NCI-H2171 (cell line): ENCODE measurements at regions not wholly inside any gene's neighbourhood (a gene's known extent, or its start where the extent isn't known, plus 50 kb on each side); places are given as distances from the start of the nearest gene placed in this dataset.
"Not testable (repeated sequence)": the region's sequence is repeated elsewhere in the genome, so short reads cannot be mapped to it uniquely, and the experiment has no call there.

Experiments used
- DNase-seq: peaks from one replicate; lab custom pipeline; 2025; lab: John Stamatoyannopoulos, UW

DNA sequence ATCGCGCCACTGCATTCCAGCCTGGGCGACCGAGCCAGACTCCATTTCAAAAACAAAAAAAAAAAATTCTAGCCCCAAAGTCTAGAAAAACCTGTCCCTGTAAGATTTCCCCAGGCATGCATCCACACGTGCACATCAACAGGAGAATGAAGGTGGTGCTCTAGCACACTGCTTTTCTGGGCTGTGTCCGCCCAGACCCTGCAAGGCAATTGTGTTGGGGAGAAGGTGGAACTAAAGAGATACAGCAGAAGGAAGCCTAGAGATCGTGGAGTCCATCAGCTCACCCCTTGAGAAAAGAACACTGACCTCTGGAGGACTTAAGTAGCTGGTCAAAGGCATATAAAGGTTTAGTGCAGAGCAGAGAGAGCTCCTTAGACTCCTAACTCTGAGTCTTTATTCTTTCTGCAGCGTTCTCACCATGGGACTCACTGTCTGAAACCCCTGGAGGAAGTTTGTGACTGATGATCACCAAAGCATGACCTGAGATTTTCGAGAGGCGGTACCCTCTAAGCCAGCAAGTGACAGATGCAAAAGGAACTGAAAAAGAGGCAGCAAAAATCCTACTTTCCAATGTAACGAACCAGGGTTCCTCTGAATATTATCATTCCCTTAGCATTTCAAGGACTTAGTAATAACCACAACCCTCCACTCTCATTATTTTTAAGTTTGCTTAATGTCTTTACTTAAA is 179.8 kb downstream of the MEX3B start:
- DNase-seq: no peak

DNA sequence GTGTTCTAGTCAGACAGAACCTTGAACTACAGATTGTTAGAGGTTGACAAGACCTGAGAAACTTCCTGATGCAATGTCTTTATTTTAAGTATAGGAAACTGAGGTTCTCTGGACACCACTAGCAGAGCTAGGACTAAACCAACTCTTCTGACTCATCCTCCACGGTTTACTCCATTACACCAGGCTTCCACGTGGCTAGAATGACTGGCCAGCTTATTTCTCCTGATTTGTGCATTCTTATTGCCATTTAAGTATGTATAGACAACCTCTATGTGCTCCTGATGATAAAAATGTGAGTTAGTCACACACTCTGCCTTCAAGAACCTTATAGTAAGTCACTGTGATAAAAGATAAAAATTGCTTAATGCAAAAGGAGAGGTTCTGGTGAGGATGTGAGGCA is 182.7 kb downstream of the MEX3B start:
- no peak for DNase-seq

DNA sequence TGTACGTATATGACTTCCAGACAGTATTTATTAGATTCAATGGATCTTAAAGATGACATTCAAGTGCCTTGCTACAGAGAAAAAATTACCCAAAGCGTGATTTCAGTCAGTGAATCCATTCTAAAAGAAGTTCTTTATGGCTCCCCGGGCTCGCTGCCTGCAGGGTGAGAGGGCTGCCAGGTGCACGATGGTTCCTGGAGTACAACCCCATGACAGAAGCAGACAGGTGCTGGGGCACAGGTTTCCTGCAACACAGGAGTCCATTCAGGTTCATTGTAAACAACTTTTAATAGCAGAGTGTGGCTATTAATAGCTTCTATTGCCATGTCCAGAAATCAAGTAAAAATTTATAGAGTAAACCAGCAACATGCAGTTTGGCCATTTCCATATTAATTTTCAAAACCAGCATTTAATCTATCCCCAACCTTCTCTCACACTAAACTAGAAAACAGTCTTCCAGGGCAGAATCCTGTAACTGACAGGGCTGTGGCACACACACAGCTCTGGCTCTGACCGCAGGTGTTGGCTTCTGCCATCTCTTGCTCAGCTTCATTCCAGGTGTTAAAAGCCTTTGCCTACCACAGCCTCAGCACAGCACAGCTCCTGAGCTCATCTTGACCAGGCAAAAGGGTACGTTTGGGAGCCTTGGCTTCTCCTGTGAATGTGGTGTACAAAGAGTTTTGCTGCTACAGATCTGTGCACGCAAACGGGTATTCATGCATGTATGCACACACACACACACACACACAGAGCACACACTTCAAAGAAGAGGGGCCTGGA is 185.9 kb downstream of the MEX3B start:
- DNase-seq: no peak

DNA sequence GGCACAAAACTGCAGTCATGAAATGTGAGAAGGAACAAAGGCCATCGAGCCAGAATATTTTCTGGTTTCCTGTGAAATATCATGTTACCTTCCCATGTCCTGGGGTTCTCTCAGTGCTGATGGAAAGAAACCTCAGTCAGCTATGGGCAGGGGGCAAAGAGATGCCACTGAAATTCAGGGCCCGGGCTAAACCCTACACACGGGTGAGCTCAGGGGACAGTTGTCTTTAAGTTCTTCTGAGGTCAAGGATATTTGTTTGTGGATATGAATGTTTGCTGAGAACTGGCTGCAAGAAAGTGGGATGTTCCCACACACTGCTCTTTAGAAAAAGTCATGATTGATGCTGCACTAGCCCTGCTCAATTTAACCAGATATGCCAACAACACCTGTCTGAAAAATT is 187.2 kb downstream of the MEX3B start:
- DNase-seq: no peak

DNA sequence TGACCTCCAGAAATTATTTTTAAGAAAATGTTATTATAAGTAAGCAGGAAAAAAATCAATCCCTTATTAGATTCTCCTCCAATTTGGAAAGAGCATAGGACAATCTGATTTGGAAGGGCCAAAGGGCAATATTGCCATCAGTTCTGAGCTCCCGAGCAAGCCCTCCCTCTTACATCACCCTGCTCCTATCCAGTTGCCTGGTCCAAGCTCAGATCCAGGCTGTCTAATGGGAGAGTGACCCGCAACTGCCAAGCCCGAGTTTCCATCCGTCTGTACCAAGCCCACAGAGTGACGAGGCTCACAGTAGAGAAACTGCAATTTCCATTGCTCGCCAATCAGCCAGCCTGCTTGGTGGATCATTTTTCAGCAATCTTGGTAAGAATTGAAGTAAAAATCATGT is 187.7 kb downstream of the MEX3B start:
- no peak for DNase-seq

DNA sequence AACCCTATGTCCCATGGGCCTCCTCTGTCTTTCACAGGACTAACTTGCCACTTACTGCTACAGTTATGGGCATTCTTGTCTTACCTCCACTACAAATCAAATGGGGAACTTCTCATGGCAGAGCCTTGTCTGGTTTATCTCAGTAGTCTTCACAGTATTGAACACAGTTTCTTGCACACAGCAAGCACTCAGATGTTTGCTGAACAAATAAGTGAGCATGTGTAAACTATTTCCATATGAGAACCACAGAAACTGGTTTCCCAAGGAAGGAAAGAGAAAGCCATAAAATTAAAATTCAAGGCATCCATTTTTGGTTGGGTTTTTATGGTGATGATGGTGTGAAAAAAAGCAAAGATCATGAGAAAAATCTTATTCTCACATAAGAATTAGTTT is 189.2 kb downstream of the MEX3B start:
- no peak for DNase-seq

DNA sequence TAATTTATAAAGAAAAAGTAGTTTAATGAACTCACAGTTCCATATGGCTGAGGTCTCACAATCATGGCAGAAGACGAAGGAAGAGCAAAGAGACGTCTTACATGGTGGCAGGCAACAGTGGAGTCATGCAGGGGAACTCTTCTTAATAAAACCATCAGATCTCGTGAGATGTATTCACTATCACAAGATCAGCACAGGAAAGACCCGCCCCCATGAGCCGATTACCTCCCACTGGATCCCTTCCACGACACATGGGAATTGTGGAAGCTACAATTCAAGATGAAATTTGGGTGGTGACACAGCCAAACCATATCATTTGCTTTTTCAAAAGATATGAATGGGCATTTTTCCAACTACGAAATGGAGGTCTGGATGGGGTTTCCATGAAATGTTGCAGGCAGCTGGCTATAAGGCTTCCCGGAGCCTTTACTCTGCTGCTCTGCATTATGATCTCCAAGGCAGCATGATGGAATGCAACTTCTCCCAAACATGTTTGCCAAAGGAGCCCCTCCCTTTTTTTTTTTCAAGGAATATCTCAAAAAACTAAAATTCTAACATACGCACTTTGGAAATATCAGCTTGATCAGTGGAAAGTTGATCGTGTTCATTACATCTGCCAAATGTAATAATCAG is 189.7 kb downstream of the MEX3B start:
- no peak for DNase-seq

DNA sequence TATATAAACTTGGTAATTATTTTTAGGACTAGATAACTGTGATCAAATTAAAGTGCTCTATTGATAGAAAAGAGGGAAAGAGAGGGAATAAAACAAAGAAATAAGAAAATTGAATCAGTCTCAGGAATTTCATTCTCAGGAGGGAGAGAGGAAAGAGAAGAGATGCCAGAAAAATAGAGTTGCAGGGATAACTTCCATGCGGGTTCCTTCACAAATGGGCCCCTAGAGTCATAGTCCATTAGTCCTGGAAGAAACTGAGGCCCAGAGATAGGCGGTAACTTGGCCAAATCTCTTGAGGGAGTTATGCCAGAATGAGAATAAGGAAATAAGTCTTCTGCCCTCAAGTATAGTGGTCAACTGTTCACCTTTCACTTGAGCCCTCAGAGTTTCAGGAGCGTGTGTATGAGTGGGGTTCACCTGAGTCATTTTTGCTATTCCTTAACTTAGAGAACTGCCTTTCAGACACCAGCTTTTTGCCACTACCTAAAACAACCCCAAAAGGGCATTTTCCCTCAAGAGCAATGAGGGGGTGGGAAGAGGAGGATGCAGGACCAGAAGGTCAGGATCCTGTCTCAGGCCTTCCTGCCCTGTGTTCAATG is 192.6 kb downstream of the MEX3B start:
- DNase-seq: no peak

DNA sequence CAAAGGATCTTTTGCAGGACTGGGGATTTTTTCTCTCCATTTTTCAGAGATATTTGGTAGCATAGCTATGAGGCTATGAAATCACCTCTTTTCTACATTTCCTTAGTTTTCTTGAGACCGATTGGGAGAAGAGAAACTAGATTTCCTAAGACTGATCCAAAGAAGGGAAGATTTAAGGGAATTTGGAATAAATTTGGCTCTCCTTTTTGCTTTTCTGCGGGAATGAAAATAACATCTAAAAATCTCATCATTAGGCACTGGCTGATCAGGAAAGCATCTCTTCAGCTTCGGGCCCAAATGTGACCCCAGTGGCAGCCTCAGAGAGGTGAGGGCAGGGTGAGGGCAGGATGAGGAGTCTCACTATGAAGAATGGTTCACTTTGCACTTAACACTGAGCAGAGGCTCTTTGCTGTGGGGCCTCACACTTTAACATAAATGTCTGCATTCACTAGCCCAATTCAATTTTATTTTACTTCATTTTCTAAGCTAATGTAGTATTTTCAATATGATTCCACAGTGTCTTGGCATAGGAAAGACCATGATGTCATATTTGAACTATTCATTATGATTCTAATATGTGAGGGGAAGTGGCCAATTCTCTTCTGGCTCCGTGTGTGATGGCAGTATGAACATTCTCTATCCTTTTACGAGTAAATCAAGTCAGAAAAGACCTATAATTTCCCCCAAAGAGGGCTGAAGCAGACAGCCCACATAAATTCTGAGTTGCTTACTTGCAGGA is 193.2 kb downstream of the MEX3B start:
- DNase-seq: no peak

DNA sequence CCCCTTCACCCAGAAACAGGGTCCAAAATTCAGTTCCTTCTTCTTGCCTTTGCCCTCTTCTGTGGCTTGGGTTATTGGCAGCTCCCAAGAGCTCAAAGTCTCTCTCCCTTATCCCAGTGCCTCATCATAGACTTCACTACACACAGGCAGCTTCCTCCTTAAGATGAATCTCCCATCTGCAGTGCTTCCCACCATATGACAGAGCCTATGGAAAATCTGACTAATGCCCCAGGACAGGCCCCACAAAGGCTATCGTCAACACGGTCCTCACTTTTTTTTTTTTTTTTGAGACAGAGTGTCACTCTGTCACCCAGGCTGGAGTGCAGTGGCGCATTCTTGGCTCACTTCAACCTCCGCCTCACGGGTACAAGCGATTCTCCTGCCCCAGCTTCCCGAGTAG is 194.1 kb downstream of the MEX3B start:
- no peak for DNase-seq

DNA sequence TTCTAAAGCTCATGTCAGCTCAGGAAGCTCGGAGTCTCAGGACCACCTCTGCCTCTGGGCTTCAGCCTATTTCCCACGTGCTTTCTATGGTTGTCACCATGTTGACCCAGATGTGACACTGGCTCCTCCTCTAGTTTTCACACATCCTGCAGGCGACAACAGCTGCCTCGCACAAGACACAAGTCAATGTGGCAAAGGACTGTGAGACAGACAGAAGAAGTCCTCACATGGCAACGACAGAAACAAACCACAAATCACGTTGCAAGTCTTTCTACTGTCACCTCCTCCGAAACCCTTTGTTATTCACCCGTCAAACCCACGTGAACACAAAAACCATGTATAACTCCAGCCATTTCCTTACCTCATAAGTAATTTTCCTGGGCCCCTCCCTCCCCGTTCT is 194.5 kb downstream of the MEX3B start:
- DNase-seq: no peak

DNA sequence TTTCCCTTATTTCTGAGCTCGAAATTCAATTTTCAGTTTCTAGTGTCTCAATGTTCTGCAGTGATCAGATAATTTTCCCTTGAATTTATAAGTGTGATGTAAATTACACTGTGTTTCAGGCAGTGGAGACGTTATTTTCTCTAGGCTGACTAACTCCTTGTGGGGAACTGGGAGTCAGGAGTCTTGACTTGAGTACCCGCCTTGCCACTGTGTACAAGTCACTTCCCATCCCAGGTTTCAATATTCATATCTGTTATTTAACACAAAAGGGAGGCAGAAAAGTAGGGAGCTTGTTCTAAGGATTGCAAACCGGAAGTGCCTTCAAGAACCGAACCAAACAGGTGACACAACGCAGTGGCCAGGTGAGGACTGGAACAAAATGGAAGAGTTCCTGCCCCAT is 196.5 kb downstream of the MEX3B start:
- no peak for DNase-seq

DNA sequence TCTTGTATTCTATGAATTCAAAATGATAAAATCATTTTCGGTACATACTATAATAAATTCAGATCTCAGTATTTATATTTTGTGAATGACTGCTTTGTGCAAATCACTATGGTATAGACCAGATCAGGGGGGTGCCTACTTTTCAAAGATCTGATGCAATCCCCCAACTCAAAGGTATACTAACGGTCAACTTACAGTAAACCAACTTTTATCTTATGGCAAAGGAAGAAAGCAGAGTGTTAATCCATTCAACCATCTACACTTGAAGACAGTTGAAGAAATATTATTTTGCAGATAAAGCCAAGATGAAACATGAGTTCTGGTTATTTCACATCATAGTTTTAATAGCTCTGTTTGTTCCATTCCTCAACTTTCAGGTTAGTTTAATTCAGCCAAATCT is 197.1 kb downstream of the MEX3B start:
- DNase-seq: no peak

DNA sequence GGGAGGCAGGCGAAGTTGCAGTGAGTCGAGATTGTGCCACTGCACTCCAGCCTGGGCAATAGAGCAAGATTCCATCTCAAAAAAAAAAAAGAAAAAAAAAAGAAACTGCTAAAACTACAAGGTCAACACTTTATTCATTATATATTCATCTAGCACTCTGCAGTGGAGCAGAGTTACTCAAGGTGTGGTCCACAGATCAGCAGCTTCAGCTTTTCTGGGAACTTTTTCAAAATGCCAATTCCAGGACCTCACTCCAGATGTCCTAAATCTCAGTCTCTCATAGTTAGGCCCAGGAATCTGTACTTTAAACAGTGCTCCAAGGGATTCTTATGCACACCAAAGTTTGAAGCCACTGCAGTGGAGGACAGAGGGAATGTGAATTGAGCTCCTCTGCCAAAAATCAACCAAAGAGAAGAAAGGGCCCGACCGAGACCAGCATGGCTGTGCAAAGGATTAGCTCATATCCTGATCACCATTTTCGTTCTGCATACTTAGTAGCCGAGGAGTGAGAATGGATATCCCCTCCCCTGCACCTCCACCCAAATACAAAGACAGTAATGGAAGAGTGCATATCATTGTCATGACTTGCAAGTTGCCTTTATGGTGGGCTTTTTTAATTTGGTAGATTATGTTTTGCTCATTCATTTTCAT is 201.9 kb downstream of the MEX3B start:
- DNase-seq: no peak

DNA sequence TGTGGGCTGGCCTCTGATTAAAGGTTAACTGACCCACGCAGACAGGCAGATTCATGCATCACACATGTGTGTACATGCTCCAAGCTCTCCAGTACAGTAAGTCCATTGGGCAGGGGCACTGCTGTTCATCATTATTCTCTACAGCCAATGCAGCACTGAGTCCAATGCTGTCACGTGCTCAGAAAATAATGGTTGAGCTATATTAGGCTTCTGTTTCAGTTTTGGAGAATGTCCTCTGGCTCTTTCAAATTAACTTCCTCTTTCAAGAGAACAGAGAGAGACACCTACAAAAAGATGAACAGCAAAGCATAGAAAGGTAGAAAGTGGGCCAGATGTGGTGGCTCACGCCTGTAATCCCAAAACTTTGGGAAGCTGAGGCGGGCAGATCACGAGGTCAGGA is 202.6 kb downstream of the MEX3B start:
- no peak for DNase-seq

DNA sequence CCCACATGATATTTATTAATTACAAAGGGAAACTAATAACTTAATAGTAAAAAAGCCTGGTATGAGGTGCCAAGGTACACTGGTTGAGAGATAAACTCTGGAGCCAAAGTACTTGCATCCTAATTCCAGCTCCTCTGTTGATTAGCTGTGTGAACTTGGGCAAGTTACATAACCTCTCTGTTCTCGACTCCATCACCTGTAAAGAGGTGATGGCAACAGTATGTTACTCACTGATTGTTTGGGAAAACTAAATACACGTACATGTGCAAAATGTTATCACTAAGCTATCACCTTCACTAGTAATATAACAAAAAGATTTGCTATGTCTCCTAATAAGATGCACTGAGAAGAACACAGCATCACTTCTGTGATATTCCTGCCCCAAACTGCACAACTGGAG is 206.4 kb downstream of the MEX3B start:
- no peak for DNase-seq

DNA sequence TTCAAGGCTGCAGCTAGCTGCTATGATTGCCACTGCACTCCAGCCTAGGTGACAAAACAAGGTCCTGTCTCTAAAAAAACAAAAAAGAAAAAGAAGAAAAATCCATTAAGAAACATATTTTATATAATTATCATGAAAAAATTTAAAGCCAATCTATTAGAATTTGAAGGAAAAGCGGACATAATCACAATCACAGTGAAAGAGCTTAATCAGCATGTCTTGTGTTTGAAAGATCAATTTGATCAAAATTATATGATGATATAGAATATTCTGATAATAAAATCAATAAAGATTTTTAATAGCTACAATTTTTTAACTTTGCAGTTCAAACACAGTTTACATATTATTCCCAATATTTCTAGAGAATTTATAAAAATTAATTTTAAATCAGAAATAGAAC is 210.1 kb downstream of the MEX3B start:
- DNase-seq: no peak

DNA sequence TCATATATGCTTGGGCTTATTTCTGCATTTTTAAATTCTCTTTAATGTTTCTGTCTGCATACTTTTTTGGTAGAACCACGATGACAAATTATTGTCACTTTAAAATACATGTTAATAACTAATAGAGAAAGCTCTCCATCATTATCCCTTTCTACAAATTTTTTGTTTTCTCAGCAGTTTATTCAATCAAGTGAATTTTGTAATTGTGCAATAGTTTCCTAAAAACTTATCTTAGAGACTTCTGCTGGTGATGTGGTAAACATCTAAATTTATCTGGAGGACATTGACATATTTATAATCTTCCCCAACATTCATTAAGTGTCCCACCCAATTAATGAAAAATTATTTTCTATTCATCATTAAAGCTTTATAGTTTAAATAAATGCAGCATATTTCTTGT is 215.3 kb downstream of the MEX3B start:
- DNase-seq: no peak

DNA sequence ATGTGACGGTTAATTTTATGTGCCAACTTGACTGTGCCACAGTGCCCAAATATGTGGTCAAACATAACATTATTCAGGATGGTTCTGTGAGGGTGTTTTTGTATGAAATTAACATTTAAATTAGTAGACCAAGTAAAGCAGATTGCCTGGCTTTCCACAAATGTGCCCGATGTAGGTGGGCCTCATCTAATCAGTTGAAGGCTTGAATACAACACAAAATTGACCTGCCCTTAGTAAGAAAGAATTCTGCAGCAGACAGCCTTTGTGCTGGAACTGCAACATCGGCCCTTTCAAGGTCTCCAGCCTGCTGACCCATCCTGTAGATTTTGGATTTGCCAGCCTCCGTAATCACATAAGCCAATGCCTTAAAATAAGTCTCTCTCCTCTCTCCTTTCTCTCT is 215.9 kb downstream of the MEX3B start:
- DNase-seq: no peak

DNA sequence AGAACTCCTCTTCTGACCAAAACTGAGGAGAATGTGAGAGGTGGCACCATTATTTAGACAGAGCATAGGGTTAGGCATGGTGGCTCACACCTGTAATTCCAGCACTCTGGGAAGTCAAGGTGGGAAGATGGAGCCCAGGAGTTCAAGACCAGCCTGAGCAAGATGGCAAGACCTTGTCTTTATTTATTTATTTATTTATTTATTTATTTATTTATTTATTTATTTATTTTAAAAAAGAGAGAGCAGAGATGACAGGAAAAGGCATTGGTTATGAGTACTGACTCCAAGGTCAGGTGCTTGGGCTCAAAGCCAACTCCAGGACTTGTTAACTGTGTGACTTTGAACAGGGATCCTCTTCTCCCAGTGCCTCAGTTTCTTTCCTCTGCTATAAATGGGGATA is 217.7 kb downstream of the MEX3B start:
- DNase-seq: no peak

DNA sequence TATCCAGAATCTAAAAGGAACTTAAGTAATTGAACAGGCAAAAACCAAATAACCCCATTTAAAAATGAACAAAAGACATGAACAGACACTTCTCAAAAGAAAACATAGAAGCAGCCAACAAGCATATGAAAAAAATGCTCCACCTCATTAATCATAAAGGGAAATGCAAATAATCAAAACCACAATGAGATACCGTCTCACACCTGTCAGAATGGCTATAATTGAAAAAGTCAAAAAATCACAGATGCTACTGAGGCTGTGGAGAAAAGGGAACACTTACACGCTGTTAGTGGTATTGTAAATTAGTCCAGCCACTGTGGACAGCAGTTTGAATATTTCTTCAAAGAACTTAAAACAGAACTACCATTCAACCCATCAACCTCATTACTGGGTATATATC is 220.7 kb downstream of the MEX3B start:
- no peak for DNase-seq

DNA sequence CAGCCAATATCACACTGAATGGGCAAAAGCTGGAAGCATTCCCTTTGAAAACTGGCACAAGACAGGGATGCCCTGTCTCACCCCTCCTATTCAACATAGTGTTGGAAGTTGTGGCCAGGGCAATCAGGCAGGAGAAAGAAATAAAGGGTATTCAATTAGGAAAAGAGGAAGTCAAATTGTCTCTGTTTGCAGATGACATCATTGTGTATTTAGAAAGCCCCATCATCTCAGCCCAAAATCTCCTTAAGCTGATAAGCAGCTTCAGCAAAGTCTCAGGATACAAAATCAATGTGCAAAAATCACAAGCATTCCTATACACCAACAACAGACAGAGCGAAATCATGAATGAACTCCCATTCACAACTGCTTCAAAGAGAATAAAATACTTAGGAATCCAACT is 223.2 kb downstream of the MEX3B start:
- not testable (repeated sequence) for DNase-seq
